BJ (cell line): ENCODE measurements at regions not wholly inside any gene's neighbourhood (a gene's known extent, or its start where the extent isn't known, plus 50 kb on each side); places are given as distances from the start of the nearest gene placed in this dataset.

ENCODE experiments used
- CTCF ChIA-PET: fragments of 350-600 bp; formaldehyde crosslinking; extraction: SDS; loops from one replicate; lab custom pipeline; 2021; ENCODE audit warnings: antibody characterized with exemption, inconsistent platforms; lab: Yijun Ruan, JAX
- POLR2A ChIA-PET: fragments of 300-600 bp; sonication (Branson Sonifier 250); formaldehyde crosslinking; extraction: SDS; loops from one replicate; lab custom pipeline; 2021; ENCODE audit warnings: antibody characterized with exemption; lab: Charles Lee
- DNase-seq: peaks from one replicate; pipeline ENCODE4 v3.0.0-alpha.2; 2011; ENCODE audit warnings: low read depth
- H3K27me3 ChIP-seq: 2 replicates; pipeline ENCODE4 v1.6.0; 2011; ENCODE audit warnings: low read length; ENCODE audit not compliant: control insufficient read depth, insufficient read depth
- H3K36me3 ChIP-seq: 2 replicates; pipeline ENCODE4 v1.5.1; 2011; ENCODE audit warnings: low read length; ENCODE audit not compliant: control insufficient read depth, insufficient read depth
- H3K4me3 ChIP-seq: 2 replicates; pipeline ENCODE4 v1.5.1; 2011; ENCODE audit warnings: low read depth, mild to moderate bottlenecking, control low read depth, low read length
- CTCF ChIP-seq: IDR thresholded peaks from 2 replicates; pipeline ENCODE4 v1.5.1; 2011; ENCODE audit warnings: low read depth, mild to moderate bottlenecking, control low read depth, inconsistent platforms, low read length, moderate library complexity; ENCODE audit not compliant: insufficient read depth

GRCh38 chr1:57943365-57943764 is 519.5 kb upstream of the DAB1 start:
- no peaks in the 10 kb centered on the region for H3K36me3 ChIP-seq
- H3K4me3 ChIP-seq: no peak overlapping the region
- CTCF ChIA-PET: interaction anchor here (0.8 kb wide), 1 partner anchor 13 kb away, joined by 3 read pairs; no protein-coding TSS in a partner anchor

GRCh38 chr1:57934745-57935144 is 510.9 kb upstream of the DAB1 start:
- CTCF ChIA-PET: no interaction called here
- no peak for DNase-seq
- Histone ChIP-seq H3K4me3 (no peak overlapping the region), H3K27me3 (no peaks in the 10 kb centered on the region), H3K36me3 (no peaks in the 10 kb centered on the region)
- POLR2A ChIA-PET: no interaction called here
- TF ChIP-seq CTCF: no peak

More at GRCh38 chr1:57943365-57943764, 519.5 kb upstream of the DAB1 start:
- TF ChIP-seq CTCF: no peak
- no peaks in the 10 kb centered on the region for H3K27me3 ChIP-seq
- POLR2A ChIA-PET: no interaction called here
- DNase-seq: no peak

DNA sequence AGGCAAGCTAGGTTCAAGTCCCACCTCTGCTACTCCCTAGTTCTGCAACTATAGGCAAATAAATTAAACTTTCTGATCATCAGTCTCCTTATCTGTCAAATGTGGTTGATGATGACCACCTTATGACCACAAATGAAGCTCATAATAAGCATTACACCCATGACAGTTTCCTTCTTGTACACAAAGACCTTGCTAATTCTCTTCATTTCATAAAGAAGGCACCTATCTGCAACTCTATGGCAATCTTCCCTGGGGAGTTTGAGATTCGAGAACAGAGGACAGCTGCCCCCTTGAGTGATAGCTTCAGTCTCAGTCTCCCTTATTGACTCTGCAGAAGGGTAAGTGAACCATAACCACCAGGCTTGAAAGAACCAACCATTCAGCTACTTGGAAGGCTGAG is 503.1 kb upstream of the DAB1 start:
- TF ChIP-seq CTCF: no peak
- Histone ChIP-seq H3K27me3 (no peaks in the 10 kb centered on the region), H3K36me3 (no peaks in the 10 kb centered on the region), H3K4me3 (no peak overlapping the region)
- DNase-seq: no peak
- POLR2A ChIA-PET: no interaction called here
- CTCF ChIA-PET: no interaction called here

DNA sequence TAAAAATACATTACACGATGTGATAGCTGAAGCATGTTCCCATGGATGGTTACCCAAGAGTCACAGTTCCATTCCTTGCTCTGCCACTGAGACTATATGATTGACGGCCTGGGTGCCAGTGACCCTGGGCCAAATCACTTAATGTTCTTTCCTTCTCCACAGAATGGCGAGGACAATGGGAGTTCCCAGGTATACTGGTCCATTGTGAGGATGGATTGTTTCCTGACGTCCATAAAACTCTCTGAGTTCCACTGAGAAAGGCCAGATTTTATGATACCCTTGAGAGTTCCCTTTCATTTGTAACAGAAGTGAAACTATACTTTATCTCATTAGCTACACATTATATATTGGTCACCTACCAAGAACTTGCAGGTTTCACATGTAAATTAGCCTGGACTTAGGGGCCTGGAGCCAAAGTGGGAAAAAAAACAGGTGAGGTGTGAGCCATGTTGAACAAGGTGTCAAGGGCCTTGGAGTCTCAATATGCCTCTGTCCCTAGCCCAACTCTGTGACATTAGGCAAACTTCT is 502.2 kb upstream of the DAB1 start:
- DNase-seq: no peak
- CTCF ChIA-PET: no interaction called here
- Histone ChIP-seq H3K27me3 (no peaks in the 10 kb centered on the region), H3K36me3 (no peaks in the 10 kb centered on the region), H3K4me3 (no peak overlapping the region)
- POLR2A ChIA-PET: no interaction called here
- no peak for TF ChIP-seq CTCF

DNA sequence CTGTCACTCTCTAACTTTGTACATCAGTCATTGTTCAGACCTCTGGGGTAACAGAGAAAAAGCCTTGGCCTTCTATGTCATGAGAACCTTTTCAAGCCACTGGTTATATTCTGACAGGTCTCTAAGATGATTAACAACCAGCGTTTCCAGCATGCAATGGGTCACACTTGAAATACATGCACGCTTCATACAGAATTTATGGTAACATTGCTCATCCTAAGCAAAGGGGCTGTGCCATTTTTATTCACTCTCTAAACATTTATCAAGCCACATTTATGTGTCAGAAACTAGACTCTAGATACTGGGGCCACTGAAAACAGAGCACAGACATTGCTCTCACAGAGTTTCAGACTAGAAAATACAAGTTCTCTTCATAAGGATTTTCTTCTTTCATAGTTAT is 501.4 kb upstream of the DAB1 start:
- no peaks in the 10 kb centered on the region for H3K27me3 ChIP-seq
- no peaks in the 10 kb centered on the region for H3K36me3 ChIP-seq
- TF ChIP-seq CTCF: no peak
- ChIA-PET POLR2A (no interaction called here), CTCF (no interaction called here)
- DNase-seq: no peak
- H3K4me3 ChIP-seq: no peak overlapping the region
